SK-N-MC (cell line): ENCODE measurements at regions not wholly inside any gene's neighbourhood (a gene's known extent, or its start where the extent isn't known, plus 50 kb on each side); places are given as distances from the start of the nearest gene placed in this dataset.

Source experiments
- DNase-seq: peaks from one replicate; pipeline ENCODE4 v3.0.0-alpha.2; 2011; ENCODE audit warnings: low read depth, low spot score
- H3K27ac ChIP-seq: fragments of 200-600 bp; sonication (generic); 2 replicates; pipeline ENCODE4 v1.5.1; 2016; ENCODE audit warnings: mixed run types
- H3K36me3 ChIP-seq: fragments of 200-600 bp; sonication (generic); 2 replicates; pipeline ENCODE4 v1.6.1; 2017; ENCODE audit warnings: antibody characterized with exemption, low read length, mixed read lengths; ENCODE audit not compliant: insufficient read depth
- H3K4me3 ChIP-seq: fragments of 200-600 bp; sonication (generic); 2 replicates; pipeline ENCODE4 v1.5.1; 2016
- H3K9ac ChIP-seq: fragments of 200-600 bp; sonication (generic); 2 replicates; pipeline ENCODE4 v1.8.0; 2017; ENCODE audit warnings: mixed run types, mixed read lengths; ENCODE audit not compliant: insufficient read length
- H3K9me3 ChIP-seq: fragments of 200-600 bp; sonication (generic); 2 replicates; pipeline ENCODE4 v1.6.1; 2017; ENCODE audit warnings: low read depth, mild to moderate bottlenecking, antibody characterized with exemption, low read length, moderate library complexity, mixed read lengths
- EZH2 ChIP-seq: fragments of 200-600 bp; sonication (generic); IDR thresholded peaks from one replicate; pipeline ENCODE4 v1.6.1; 2017; ENCODE audit warnings: antibody characterized with exemption
- FOXP2 ChIP-seq: optimal IDR thresholded peaks from 2 replicates; pipeline ENCODE3; 2011; ENCODE audit warnings: mild to moderate bottlenecking, moderate library complexity; ENCODE audit not compliant: insufficient read depth; ENCODE audit errors: extremely low read length, control extremely low read depth
- POLR2AphosphoS5 ChIP-seq: IDR thresholded peaks from 2 replicates; pipeline ENCODE4 v1.6.1; 2012; ENCODE audit warnings: mild to moderate bottlenecking, low read depth, low read length, borderline replicate concordance

- H3K27ac ChIP-seq = no peak overlapping the region
- no peaks in the 10 kb centered on the region for H3K36me3 ChIP-seq
- H3K9me3 ChIP-seq = no peaks in the 10 kb centered on the region
- DNase-seq = no peak
- TF ChIP-seq EZH2 = no peak
- no peak for TF ChIP-seq POLR2AphosphoS5
- TF ChIP-seq FOXP2 = no peak
- no peak overlapping the region for H3K9ac ChIP-seq
- H3K4me3 ChIP-seq = no peak overlapping the region
These were observed 332.7 kb downstream of the PABPC4L start for GRCh38 chr4:133868856-133869255.

GRCh38 chr4:133866328-133866699 is 335.3 kb downstream of the PABPC4L start:
- DNase-seq = no peak
- no peaks in the 10 kb centered on the region for H3K36me3 ChIP-seq
- no peak overlapping the region for H3K9ac ChIP-seq
- H3K27ac ChIP-seq = no peak overlapping the region
- no peak overlapping the region for H3K4me3 ChIP-seq
- no peak for TF ChIP-seq FOXP2
- TF ChIP-seq POLR2AphosphoS5 = no peak
- no peak for TF ChIP-seq EZH2
- no peaks in the 10 kb centered on the region for H3K9me3 ChIP-seq

- Histone ChIP-seq H3K9me3 (no peaks in the 10 kb centered on the region), H3K36me3 (no peaks in the 10 kb centered on the region), H3K27ac (no peak overlapping the region), H3K4me3 (no peak overlapping the region), H3K9ac (no peak overlapping the region)
- TF ChIP-seq EZH2 (no peak), FOXP2 (no peak), POLR2AphosphoS5 (no peak)
- DNase-seq = no peak
These were observed 335.8 kb downstream of the PABPC4L start for GRCh38 chr4:133865612-133866327.

GRCh38 chr4:133863153-133863552 is 338.4 kb downstream of the PABPC4L start:
- DNase-seq = no peak
- Histone ChIP-seq H3K9me3 (no peaks in the 10 kb centered on the region), H3K4me3 (no peak overlapping the region), H3K36me3 (no peaks in the 10 kb centered on the region), H3K9ac (no peak overlapping the region), H3K27ac (no peak overlapping the region)
- no peak for TF ChIP-seq EZH2
- no peak for TF ChIP-seq POLR2AphosphoS5
- no peak for TF ChIP-seq FOXP2

- Histone ChIP-seq H3K27ac (no peak overlapping the region), H3K36me3 (no peaks in the 10 kb centered on the region), H3K4me3 (no peak overlapping the region), H3K9ac (no peak overlapping the region), H3K9me3 (no peaks in the 10 kb centered on the region)
- no peak for DNase-seq
- TF ChIP-seq POLR2AphosphoS5 (no peak), EZH2 (no peak), FOXP2 (no peak)
These were observed 344.7 kb downstream of the PABPC4L start for GRCh38 chr4:133856731-133857355.

- H3K27ac ChIP-seq = no peak overlapping the region
- no peak for DNase-seq
- TF ChIP-seq POLR2AphosphoS5 (no peak), FOXP2 (no peak), EZH2 (no peak)
- no peak overlapping the region for H3K4me3 ChIP-seq
- no peaks in the 10 kb centered on the region for H3K36me3 ChIP-seq
- no peaks in the 10 kb centered on the region for H3K9me3 ChIP-seq
- no peak overlapping the region for H3K9ac ChIP-seq
These were observed 346.6 kb downstream of the PABPC4L start for GRCh38 chr4:133855001-133855400.

GRCh38 chr4:133839326-133839725 is 362.3 kb downstream of the PABPC4L start:
- Histone ChIP-seq H3K9me3 (peaks cover 9% of the 10 kb centered on the region), H3K9ac (no peak overlapping the region), H3K36me3 (no peaks in the 10 kb centered on the region), H3K4me3 (no peak overlapping the region), H3K27ac (no peak overlapping the region)
- DNase-seq = no peak
- no peak for TF ChIP-seq FOXP2
- no peak for TF ChIP-seq POLR2AphosphoS5
- TF ChIP-seq EZH2 = no peak

GRCh38 chr4:133823177-133823576 is 378.4 kb downstream of the PABPC4L start:
- no peak for TF ChIP-seq EZH2
- TF ChIP-seq POLR2AphosphoS5 = no peak
- no peak for TF ChIP-seq FOXP2
- no peaks in the 10 kb centered on the region for H3K9me3 ChIP-seq
- H3K9ac ChIP-seq = no peak overlapping the region
- DNase-seq = no peak
- H3K36me3 ChIP-seq = no peaks in the 10 kb centered on the region
- H3K27ac ChIP-seq = no peak overlapping the region
- no peak overlapping the region for H3K4me3 ChIP-seq

- no peaks in the 10 kb centered on the region for H3K9me3 ChIP-seq
- no peak overlapping the region for H3K27ac ChIP-seq
- no peak overlapping the region for H3K9ac ChIP-seq
- no peak for DNase-seq
- TF ChIP-seq EZH2 = no peak
- no peaks in the 10 kb centered on the region for H3K36me3 ChIP-seq
- H3K4me3 ChIP-seq = no peak overlapping the region
These were observed 388.6 kb downstream of the PABPC4L start for GRCh38 chr4:133812954-133813353.
